ENCODE measurements at regions not wholly inside any gene's neighbourhood (a gene's known extent, or its start where the extent isn't known, plus 50 kb on each side); places are given as distances from the start of the nearest gene placed in this dataset.

- DNase-seq: no peak
Measured at GRCh38 chr2:83756219-83756618, 702.9 kb downstream of the SUCLG1 start.

DNA sequence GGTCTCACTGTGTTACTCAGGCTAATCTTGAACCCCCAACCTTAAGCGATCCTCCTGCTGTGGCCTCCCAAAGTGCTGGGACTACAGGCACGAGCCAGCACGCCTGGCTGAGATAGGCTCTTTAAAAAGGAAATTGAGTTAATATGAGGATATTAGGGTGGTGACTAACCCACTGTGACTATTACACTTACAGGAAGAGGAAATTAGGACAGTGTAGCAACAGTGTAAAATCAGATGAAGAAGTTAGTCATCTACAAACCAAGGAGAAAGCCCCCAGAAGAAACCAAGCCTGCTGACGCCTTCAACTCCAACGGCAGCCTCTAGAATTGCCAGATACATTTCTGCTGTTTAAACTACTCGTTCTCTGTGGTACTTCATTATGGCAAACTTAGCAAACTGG, 711.9 kb downstream of the SUCLG1 start:
- no peak for DNase-seq

DNA sequence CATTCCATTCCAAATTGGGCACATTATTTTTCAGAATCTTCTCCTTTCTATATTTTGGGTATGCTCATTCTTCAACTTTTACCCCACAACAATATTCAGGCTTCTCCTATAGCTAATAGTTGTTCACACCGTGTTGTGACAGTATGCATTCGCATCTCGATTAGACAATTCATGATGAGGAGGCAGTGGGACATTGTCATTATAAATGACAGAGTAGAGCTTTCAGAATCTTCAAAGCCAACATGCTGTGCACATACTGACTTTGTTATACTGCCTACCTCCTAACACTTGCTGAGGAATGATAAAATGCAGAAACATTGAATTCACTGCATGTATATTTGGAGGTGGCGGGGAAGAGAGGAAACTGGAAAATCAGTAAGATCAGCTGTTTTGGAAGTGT, 714.2 kb downstream of the SUCLG1 start:
- no peak for DNase-seq

DNA sequence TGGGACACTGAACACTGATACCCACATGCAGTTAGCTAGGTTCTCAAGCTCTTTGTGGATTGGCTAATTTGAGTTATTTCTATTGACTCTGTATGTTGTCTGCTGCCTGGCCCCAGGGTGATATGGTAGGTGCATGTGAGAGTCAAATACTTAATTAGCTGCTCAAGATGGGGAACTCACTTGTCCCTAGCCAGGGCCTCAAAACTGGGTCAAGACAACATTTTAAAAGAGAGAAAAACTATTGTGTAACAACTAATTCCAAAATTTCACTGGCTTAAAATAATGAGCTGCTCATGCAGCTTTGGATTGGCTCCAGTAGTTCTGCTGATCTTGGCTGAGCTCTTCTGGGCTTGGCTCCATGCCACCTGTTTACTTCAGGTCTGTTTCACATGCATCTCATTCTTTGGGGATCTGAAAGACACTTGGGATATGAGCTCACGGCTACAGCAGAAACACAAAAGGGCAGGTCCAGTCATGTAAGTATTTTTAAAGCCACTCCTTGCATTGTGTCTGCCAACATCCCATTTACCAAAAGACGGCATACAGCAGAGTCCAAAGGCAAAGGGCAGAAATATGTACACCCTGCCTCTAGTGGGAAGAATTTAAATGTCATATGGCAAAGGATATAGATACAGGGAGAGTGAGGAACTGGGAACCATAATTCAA, 716.8 kb downstream of the SUCLG1 start:
- no peak for DNase-seq

DNA sequence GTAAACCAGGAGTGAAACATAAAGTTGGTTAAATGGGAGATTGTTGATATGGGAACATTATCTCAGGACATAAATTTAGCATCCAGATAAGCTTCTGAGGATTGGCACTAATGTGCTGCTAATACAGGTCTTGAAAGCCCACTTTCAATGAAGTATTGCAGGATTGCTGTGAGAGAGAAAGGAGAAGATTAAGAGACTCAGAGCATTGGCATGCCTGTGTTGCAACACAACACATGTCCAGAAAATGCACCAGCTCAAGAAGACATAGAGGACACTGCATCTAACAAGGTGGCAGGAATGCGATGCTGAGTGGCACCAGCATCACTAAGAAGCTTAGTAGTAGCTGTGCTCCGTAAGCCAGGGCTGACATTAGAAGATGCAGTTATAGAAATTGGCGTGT, 728.9 kb downstream of the SUCLG1 start:
- no peak for DNase-seq

DNA sequence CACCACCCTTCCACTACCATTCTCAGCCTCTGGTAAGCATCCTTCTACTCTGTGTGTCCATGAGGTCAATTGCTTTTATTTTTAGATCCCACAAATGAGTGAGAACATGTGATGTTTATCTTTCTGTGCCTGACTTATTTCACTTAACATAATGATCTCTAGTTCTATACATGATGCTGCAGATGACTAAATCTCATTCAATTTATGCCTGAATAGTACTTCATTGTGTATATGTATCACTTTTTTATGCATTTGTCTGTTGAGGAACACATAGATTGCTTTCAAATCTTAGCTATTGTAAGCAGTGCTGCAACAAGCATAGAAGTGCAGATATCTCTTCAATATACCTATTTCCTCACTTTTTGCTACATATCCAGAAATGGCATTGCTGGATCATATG, 733.3 kb downstream of the SUCLG1 start:
- no peak for DNase-seq

DNA sequence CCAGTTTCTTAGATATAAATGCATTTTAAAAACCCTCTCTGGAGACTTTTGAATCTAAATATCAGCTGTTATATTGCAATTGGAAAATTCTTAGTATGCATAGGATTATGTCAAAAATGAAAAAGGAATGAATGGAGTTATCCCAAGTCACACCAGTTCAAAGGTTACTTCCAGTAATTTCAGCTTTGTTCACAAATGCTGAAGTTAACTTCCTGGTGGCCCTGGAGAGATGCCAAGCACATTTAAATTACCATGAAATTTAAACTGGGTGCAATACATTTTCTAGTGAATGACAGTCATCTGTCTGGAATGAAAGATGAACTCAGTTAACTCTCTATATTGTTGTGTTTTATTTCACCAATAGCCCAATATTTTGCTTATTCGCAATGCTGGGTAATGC, 753.9 kb downstream of the SUCLG1 start:
- no peak for DNase-seq

DNA sequence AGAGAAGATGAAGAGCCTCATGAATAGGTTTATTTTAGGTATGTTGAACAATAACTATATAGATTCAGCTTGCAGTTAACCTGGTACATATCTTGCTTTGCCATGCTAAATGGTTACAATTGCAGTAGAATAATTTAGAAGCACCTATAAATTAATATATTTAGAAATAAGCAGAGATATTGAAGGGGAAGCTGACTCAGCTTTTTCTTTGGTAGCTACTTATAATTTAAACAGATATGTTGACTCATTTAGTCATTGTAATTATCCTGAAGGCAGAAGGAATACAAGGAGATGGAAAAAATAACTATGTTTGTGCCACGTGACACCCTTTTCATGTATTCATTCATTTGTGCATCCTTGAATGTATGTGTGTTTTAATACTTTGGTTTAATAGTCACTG, 755.5 kb downstream of the SUCLG1 start:
- DNase-seq: no peak

DNA sequence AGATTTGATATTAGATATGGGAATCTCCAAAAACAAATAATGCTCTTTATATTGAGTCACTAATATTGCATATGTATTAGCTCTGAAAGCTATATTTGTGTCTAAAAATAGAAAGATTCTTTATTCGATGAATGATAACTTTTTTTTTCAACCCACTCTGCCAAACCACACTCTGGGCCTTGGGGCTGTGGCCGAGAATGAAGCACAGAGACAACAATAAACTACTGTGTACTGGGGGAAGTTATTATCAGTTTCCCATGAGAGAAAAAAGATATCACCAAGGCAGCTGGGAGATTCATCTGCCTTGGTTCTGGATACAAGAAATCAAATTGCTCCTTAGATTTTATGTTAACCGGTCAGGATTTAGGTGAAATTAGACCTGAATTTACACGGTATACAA, 762.2 kb downstream of the SUCLG1 start:
- no peak for DNase-seq

GRCh38 chr2:83695530-83695929, 763.5 kb downstream of the SUCLG1 start:
- DNase-seq: no peak

DNA sequence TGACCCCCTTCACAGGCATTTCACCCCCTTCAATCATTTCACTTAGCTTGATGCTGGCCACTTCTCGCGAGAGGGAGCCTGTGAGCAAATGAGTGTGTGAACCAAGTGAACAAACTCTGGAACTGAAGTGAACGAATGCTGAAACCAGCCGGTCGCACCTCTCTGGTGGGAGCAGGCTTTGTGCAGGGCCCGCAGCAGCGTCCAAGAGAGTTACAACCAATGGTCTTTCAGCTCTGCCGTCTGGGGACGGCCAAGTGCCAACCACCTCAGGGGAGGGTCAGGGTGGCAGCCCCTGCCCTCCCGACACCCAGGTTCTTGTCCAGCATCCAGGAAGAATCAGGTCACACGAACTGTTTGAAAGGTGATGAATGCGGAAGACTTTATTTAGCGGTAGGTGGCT, 764.0 kb downstream of the SUCLG1 start:
- no peak for DNase-seq

DNA sequence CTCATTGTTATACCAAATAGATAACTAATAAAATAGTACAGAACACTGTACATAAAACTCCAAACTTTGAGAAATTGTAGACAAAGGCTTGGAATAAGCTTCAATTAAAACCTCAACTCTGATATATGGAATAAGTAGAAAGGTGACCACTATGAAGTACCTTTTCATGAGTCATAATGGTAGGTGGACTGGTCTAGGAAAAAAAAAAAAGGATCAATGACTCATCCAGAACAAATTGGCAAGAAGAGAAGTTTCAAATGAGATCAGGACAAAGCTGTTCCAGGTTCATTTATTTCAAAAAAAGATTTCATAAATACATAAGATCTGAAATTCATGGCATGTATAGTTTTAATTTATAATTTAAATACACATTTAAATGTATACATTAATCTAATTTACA, 769.7 kb downstream of the SUCLG1 start:
- no peak for DNase-seq

- no peak for DNase-seq
Measured at GRCh38 chr2:83686863-83687262, 772.2 kb downstream of the SUCLG1 start.

- DNase-seq: no peak
Measured at GRCh38 chr2:83674050-83674449, 785.0 kb downstream of the SUCLG1 start.

GRCh38 chr2:83665894-83666293, 793.2 kb downstream of the SUCLG1 start:
- no peak for DNase-seq

GRCh38 chr2:83665154-83665553, 793.9 kb downstream of the SUCLG1 start:
- DNase-seq: no peak

DNA sequence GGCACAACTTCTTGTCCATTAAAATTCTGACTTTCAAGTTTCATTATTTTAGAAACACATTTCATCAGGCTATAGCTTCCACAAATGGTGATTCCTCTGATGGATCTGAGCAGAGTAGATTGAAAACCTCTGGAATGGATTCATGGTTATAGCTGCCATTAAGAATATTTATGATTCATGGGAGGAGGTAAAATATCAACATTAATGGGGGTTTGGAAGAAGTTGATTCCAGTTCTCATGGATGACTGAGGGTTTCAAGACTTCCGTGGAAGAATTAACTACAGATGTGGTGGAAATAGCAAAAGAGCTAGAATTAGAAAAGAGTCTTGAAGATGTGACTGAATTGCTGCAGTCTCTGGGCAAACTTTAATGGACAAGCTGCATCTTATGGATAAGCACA, 797.4 kb downstream of the SUCLG1 start:
- DNase-seq: no peak

DNA sequence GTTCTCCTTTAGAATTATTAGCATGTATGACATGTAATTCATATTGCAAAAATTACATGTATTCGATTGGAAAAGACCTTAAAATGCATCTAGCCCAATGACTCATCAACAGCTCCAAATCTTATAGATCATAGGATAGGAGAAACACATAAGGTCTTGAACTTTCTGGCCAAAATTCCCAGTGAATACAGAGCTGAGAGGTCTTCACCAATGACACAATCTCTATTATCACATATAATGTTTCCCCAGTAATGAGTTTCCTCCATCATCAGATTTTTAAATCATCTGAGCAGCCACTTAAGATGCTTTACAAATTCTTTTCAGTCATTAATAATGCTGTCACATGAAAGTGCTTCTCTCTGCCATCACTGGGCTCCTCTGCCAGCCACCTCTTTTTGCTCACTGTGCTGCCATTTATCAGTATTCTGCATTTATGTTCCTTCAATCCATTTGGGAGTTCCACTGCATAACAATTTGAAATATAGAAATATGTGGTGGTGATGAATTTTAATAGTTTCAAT, 804.9 kb downstream of the SUCLG1 start:
- no peak for DNase-seq

DNA sequence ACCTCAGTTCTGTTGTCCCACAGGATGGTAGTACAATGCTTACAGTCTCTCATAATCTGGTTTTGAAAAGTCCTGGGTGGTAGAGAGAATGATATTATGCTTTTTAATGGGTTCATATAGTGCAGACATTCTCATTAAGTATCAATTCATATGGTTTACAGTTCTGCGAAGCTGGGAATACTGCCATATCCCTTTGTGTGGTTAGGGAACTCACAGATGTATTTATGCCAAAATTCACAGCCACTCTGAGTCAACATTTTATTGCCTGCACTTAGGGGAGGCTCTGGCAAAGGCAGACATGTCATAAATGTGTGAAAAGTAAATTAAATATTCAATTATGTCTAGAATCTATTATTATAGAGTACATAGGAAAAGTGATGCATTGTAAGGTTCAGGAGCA, 808.2 kb downstream of the SUCLG1 start:
- no peak for DNase-seq

DNA sequence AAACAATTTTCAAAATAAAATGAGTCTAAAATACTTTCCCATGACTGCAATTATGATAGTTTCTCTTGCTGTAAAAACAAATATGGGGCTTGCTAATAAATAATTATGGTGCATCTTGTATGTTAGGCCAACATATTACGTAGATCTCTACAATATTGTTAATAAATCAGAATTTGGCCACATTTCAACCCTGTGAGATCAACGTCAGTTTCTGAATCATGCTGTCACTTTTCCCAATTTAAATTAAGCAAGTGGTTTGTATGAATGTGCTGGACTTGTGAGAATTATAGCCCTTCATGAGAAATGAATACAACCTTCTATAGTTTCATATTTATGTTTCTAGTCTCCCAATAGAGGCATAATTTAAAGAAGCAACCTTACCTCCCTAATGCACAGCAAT, 808.9 kb downstream of the SUCLG1 start:
- DNase-seq: no peak

DNA sequence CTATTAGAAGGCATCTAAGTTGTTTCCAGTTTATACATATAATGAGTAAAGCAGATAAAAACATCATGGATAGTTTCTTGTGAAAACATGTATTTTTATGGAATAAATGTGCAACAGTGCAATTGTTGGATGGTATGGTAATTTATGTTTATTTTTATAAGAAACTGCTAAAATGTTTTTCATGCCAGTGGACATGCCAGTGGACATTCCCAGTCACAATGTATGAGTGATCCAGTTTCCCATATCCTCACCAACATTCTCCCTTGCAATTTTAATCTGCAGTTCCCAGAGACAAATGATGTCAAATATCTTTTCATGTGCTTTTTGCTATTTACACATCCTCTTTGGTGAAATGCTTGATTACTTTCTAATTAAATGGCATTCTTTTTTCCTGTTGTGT, 818.6 kb downstream of the SUCLG1 start:
- no peak for DNase-seq

DNA sequence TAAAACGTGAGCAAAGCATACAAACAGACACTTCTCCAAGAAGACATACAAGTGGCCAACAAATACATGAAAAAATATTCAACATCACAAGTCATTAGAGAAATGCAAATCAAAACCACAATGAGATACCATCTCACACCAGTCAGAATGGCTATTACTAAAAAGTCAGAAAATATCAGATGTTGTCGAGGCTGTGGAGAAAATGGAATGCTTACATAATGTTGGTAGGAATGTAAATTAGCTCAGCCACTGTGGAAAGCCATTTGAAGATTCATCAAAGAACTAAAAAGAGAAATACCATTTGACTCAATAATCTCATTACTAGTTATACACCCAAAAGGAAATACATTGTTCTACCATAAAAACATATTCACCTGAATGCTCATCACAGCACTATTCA, 825.7 kb downstream of the SUCLG1 start:
- no peak for DNase-seq

GRCh38 chr2:83630351-83630750, 828.7 kb downstream of the SUCLG1 start:
- no peak for DNase-seq

- no peak for DNase-seq
Measured at GRCh38 chr2:83615511-83615910, 843.6 kb downstream of the SUCLG1 start.

DNA sequence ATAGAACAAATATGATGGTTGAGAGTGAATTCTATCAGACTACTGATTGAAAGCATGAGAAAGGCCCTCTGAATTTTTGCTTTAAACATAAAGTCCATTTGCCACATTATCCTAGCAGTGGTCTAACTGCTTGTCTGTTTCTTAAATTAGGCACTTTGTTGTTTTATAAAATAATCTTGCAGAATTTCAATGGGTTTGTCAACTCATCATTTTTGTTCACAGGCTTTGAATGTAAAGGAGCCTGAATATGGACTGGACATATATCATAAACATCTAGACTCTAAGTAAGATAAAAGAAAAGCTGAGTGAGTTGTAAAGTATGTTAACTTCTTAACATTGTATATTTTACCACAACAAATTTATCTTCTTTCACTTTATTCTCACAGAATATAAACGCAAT, 845.9 kb downstream of the SUCLG1 start:
- DNase-seq: no peak

- no peak for DNase-seq
Measured at GRCh38 chr2:83602753-83603152, 856.3 kb downstream of the SUCLG1 start.

Data from NCI-H1048 (cell line).